ENCODE measurements at regions not wholly inside any gene's neighbourhood (a gene's known extent, or its start where the extent isn't known, plus 50 kb on each side); places are given as distances from the start of the nearest gene placed in this dataset.

DNA sequence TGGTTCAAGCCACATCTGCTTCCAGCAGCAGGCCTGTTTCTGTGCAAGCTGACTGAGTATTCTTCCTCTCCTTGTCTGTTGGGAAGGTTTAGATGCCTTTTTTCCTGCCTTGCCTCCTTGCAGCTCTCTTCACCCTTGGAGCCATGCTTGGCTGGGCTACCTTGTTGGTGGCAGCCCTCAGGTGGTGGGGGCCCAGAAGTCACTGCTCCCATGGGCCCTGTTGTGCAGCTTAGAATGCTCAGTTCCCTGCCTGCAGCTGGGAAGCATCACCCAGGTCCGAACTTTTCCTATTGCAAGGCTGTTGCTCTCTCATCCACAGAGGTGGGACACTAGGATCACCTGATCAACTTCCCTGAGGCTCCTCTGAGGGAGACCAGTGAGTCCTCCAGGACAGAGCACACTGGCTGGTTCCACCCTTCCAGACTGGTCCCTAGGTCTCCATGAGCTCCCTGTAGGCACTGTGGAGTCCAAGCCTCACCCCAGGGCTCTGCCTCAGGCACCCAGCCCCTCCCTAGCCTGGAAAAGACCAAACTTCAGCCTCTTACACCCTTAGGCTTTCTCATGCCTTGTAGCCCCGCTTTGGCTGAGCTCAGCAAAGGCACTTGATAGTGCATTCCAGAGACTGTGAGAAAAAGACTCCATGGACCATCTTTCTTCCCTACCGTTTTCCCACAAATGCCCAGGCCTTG, 219.3 kb upstream of the SH3BP4 start:
- TF ChIP-seq, protein P1, sequence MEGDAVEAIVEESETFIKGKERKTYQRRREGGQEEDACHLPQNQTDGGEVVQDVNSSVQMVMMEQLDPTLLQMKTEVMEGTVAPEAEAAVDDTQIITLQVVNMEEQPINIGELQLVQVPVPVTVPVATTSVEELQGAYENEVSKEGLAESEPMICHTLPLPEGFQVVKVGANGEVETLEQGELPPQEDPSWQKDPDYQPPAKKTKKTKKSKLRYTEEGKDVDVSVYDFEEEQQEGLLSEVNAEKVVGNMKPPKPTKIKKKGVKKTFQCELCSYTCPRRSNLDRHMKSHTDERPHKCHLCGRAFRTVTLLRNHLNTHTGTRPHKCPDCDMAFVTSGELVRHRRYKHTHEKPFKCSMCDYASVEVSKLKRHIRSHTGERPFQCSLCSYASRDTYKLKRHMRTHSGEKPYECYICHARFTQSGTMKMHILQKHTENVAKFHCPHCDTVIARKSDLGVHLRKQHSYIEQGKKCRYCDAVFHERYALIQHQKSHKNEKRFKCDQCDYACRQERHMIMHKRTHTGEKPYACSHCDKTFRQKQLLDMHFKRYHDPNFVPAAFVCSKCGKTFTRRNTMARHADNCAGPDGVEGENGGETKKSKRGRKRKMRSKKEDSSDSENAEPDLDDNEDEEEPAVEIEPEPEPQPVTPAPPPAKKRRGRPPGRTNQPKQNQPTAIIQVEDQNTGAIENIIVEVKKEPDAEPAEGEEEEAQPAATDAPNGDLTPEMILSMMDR (IDR thresholded peaks at IDR 0.05; ENCODE audit: extremely low read depth, insufficient read depth, missing control alignments), result no peak
- no peak for DNase-seq (ENCODE audit: low spot score)
- in situ Hi-C loops (cut with MboI; ENCODE audit: low pct_unique_long_range_greater_than_20kb, low sequenced_read_pairs, unreplicated experiment), result no loop called here

DNA sequence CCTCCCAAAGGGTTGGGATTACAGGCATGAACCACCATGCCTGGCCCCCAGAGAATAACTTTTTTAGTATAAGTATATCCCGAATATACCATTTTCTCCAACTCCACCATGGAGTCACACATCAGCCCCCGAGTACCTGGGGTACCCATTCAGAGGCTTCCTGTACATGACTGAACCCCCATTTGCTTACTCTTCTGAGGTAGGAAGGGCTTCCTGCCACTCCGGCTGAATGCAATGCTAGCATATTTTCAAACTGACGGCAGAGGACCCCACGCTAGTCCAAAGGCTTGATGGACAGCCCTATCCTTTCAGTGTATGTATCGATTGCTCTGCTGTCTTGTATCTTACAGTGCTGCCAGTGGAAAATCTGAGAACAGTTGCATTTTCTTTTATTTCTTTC, 220.6 kb upstream of the SH3BP4 start:
- TF ChIP-seq, protein P1 (IDR thresholded peaks at IDR 0.05; ENCODE audit: extremely low read depth, insufficient read depth, missing control alignments), result no peak
- in situ Hi-C loops (cut with MboI; ENCODE audit: low pct_unique_long_range_greater_than_20kb, low sequenced_read_pairs, unreplicated experiment), result no loop called here
- no peak for DNase-seq (ENCODE audit: low spot score)

DNA sequence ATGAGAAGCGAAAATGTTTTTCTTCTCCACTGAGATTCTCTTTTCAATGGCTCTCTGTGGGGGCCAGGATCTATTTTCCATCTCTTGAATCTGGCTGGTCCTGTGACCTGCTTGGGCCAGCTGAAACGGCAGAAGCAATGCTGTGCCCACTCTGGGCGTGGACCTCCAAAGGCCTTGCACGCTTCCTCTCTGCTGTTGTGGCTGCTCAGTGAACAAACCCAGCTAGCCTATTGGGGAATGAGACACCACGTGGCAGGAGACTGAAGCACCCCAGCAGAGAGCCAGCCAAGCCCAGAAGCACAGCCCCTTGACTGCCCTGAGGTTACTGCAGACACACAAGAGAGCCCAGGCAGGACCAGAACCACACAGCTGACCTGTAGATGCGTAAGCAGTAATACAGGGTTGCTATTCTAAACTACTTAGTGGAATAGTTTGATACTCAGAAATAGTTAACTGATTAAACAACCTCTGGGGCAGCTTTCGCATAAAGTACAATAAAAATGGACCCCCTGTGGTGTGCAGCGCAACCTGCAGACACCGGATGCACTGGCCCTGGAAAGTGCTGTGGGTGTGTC, 221.7 kb upstream of the SH3BP4 start:
- in situ Hi-C loops (cut with MboI; ENCODE audit: low pct_unique_long_range_greater_than_20kb, low sequenced_read_pairs, unreplicated experiment), result no loop called here
- TF ChIP-seq, protein P1 (IDR thresholded peaks at IDR 0.05; ENCODE audit: extremely low read depth, insufficient read depth, missing control alignments), result no peak
- DNase-seq (ENCODE audit: low spot score), result no peak

DNA sequence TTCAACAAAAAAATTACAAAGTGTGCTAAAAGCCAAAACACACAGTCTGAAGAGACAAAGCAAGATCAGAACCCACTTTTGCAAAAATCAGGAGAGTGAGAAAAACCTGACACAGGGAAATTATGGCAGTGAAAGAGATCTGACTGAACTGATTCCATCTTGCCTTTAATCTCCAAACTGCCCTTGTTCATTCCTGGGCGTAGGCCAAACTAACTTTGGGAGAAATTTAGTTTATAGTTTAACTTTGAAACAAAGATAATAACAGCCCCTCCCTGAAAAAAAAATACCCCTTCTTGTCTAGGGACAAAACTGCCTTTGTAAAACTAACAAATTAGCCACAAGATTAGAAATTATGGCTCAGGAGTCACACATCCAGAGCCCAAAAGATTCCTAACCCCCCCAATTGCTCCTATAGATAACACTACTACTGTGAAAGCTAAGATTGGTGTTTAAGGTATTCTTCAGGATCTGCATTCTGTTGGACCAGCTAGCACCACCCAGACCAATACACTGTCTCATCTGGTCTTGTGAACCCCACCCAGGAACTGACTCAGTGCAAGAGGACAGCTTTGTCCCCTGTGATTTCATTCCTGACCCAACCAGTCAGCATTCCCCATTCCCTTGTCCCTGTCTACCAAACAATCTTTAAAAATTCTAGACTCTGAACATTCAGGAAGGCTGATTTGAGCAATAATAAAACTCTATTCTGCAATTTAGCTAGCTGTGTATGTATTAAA, 226.1 kb upstream of the SH3BP4 start:
- in situ Hi-C loops (cut with MboI; ENCODE audit: low pct_unique_long_range_greater_than_20kb, low sequenced_read_pairs, unreplicated experiment), result no loop called here
- TF ChIP-seq, protein P1 (IDR thresholded peaks at IDR 0.05; ENCODE audit: extremely low read depth, insufficient read depth, missing control alignments), result no peak
- no peak for DNase-seq (ENCODE audit: low spot score)

DNA sequence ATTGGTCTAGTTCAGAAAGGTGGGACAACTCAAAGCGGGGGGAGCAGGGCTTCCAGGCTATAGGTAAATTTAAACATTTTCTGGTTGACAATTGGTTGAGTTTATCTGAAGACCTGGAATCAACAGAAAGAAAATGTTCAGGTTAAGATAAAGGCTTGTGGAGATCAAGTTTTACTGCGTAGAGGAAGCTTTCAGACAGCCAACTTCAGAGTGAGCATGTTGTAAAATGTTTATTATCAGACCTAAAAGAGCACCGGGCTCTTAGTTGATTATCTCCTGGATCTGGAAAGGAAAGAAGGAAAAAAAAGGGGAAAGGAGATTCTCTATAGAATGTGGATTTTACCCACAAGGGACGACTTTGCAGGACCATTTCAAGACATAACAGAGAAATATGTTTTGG, 227.0 kb upstream of the SH3BP4 start:
- no peak for DNase-seq (ENCODE audit: low spot score)
- in situ Hi-C loops (cut with MboI; ENCODE audit: low pct_unique_long_range_greater_than_20kb, low sequenced_read_pairs, unreplicated experiment), result no loop called here
- TF ChIP-seq, protein P1 (IDR thresholded peaks at IDR 0.05; ENCODE audit: extremely low read depth, insufficient read depth, missing control alignments), result no peak

DNA sequence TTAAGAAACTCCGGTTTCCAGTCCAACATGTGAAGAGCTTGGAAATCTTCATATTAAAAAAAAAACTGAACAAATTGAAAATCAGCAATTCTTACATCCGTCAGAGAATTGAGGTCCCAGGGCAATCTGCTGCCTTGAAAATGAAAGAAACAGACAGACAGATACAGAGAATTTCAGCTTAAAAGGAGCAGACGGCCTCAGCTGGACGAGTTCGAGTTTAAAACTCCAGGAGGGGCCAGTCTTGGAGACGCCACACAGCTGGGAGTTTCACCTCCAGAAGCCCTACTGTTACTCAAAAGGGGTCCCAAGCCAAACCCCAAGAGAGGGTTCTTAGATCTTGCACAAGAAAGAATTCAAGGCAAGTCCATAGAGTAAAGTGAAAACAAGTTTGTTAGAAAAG, 226.5 kb upstream of the ARL4C start:
- no peak for DNase-seq (ENCODE audit: low spot score)
- TF ChIP-seq, protein P1 (IDR thresholded peaks at IDR 0.05; ENCODE audit: extremely low read depth, insufficient read depth, missing control alignments), result no peak
- in situ Hi-C loops (cut with MboI; ENCODE audit: low pct_unique_long_range_greater_than_20kb, low sequenced_read_pairs, unreplicated experiment), result no loop called here

Measured in GM13977 (cell line).